Activated T-cell treated with anti-CD3 and anti-CD28 coated beads for 1 hour (primary cell): ENCODE measurements at regions not wholly inside any gene's neighbourhood (a gene's known extent, or its start where the extent isn't known, plus 50 kb on each side); places are given as distances from the start of the nearest gene placed in this dataset.
A peak's percentile ranks its signal among the peaks of the same experiment; 100 is the strongest.

Experiments used
- DNase-seq: peaks from one replicate; pipeline ENCODE4 v3.0.0-alpha.2; 2020; ENCODE audit warnings: low read depth

DNA sequence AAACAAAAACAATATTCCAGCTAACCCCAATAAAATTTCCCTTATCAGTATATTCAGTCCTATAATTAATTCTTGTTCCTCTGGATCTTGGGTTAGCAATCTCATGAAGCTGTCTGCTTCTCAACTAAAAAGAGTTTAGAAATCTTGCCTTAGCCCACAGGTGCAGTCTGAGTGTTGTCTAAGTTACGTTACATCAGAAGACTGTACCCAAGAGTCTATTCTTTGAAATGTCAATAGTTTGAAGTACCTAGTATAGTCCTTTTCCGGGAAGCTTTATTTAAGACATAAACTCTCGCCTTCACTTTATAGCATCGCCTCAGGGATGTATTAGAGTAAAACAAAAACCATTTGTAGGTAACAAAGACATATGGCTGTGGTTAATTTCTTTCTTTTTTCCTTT lies 465.1 kb downstream of the FUT8 start:
- DNase-seq = no peak

DNA sequence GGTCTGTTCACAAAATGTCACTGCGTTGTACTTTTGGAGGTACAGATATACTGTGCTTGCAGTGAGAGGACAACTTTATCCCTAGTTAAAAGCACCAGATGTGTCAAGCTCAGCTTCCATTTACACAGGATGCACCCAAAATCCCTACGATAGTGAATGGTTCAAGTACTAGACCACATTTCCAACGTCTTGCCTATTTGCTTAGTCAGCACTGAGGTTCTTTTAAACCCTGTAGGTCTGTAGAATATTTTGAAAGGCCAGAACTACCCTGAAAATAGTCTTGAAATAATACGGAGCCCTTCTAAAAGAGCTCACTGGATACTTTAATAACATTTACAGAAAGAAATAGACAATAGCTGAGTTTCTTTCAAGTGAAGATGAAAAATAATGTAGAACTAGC lies 466.1 kb downstream of the FUT8 start:
- no peak for DNase-seq

DNA sequence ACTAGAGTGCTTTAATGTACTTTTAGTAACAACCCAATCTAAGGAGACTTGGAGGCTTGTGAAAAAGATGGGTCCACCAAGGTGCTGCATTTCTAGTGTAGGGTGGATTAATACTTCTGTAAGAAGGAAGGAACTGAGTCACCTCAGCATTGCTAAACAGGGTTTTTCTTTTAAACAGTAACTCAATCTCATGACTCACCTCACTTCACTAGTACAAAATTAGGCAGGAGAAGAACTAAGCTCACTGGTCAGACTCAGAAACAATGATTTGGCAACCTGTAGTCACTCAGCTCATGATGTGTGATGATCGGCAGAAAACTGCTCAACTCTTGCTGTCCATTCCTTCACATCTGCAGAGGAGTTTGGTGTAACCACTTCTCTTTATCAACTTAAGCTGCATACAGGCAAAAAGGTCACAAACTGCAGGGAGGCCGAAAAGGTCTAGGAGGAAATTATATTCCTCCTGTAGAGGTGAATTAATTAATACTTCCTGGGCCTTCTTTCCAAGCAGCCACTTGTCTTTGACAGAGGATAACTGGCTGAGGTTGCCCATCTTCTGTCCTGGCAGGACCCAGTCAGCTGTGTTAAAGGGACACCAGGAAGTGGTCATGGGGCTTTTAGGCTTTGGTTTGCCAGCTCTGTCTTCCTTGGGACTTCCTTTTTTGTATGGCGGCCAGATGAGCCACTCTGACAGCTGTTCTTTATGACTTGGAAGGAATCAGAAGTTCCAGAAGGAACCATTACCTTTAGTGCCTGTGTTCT lies 466.9 kb downstream of the FUT8 start:
- no peak for DNase-seq

DNA sequence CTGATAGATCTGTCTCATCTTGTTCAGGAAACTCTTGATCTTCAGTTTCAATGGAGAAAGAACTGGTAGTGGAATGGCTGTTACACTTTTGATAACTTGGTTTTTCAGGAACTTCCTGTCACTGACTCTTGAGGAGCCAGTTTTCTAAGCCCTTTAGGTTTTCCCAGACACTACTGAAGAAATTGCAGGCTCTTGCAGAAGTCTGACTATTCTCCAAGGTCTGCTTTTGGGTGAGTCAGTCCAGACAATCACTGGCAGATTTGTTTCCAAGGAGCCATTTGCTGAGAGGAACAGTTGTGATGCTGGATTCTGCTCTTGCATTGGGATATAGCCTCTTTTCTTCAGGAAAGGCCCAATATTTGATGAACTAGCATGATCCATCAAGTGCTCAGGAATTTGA lies 468.0 kb downstream of the FUT8 start:
- DNase-seq = no peak

DNA sequence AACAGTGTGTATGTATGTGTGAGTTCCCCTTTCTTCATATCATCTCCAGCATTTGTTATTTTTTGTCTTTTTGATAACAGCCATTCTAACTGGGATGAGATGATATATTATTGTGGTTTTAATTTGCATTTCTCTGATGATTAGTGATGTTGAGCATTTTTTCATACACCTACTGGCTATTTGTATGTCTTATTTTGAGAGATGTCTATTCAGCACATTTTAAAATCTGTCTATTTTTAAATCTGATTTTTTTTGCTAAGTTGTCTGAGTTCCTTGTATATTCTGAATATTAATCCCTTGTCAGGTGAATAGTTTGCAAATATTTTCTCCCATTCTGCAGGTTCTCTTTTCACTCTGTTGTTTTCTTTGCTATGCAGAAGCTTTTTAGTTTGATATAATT lies 469.1 kb downstream of the FUT8 start:
- no peak for DNase-seq

DNA sequence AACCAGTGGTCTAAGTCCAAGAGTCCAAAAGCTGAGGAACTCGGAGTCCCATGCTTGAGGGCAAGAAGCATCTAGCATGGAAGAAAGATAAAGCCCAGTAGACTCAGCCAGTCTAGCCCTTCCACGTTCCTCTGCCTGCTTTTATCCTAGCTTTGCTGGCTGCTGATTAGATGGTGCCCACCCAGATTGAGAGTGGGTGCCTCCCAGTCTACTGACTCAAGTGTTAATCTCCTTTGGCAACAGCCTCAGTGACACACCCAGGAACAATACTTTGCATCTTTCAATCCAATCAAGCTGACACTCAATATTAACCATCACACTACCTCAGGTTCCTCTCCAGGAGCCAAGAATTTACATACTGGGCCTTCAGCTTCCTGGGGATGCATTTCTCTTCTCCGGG lies 476.1 kb downstream of the FUT8 start:
- no peak for DNase-seq

DNA sequence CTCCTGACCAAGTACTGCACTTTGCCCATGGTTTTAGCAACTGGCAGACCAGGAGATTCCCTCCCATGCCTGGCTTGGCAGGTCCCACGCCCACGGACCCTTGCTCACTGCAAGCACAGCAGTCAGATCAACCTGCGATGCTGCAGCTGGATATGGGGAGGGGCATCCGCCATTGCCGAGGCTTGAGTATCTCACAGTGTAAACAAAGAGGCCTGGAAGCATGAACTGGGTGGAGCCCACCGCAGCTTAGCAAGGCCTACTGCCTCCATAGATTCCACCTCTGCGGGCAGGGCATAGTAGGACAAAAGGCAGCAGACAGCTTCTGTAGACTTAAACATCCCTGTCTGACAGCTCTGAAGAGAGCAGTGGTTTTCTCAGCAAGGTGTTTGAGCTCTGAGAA lies 479.8 kb downstream of the FUT8 start:
- no peak for DNase-seq

DNA sequence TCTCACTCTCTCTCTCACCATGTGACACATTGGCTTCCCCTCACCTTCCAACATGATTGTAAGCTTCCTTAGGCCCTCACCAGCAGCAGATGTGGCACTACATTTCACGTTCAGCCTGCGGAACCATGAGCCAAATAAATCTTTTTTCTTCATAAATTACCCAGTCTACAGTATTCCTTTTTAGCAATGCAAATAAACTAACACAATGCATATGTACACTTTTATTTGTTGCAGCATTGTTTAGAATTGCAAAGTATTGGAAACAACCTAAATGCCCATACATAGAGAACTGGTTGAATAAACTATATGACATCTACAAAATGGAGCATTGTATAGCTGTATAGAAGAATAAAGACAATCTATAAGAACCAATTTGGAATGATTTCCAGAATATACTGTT lies 487.6 kb downstream of the FUT8 start:
- DNase-seq = no peak

DNA sequence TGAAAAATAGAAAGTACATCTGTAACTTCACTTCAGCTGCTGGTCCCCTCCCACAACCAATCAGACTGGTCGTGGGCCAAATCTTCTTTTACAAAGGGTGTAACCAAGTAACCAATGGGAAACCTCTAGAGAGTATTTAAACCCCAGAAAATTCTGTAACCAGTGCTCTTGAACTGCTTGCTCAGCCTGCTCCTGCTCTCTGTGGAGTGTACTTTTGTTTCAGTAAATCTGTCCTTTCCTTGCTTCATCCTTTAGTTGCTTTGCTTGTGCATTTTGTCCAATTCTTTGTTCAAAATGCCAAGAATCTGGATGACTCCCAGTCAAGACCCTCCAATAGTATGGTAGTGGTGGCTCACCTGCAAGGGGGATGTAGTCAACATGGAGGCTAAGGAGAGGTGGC lies 489.1 kb downstream of the FUT8 start:
- no peak for DNase-seq

DNA sequence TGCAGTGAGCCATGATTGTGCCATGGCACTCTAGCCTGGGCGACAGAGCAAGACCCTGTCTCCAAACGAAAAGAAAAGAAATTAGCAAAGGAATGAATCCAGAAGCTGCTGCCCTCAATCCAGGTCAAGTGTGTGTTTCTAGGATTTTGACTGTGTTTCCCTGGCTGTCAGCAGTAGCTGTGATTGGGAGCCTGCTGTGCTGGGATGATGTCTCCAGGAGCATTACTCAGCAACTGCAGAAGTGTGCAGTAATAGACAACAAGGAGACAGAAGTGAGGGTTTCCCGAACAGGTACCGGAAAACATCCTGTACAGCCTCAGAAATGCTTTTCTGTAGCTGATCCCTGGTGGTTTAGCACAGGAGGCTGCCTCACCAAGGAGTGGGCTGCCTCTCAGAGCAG lies 492.5 kb downstream of the FUT8 start:
- DNase-seq = no peak

DNA sequence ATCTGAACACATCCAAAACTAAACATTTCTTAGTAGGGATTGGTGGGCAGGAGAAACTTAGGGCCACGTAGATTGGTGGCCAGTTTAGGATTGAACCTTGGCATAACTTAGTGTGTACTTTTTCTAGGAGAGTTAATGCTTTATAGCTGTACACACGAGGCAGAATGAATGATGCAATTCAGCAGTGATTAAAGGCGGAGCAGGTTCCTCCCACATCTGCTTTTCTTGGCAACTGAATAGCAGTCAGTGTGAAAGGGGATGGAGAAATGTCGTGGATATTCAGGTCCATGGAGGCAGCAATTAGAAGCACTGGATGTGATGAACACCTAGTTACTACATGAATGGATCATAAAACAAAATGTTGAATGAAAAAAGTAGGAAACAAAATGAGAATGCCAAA lies 493.8 kb downstream of the FUT8 start:
- DNase-seq = no peak

DNA sequence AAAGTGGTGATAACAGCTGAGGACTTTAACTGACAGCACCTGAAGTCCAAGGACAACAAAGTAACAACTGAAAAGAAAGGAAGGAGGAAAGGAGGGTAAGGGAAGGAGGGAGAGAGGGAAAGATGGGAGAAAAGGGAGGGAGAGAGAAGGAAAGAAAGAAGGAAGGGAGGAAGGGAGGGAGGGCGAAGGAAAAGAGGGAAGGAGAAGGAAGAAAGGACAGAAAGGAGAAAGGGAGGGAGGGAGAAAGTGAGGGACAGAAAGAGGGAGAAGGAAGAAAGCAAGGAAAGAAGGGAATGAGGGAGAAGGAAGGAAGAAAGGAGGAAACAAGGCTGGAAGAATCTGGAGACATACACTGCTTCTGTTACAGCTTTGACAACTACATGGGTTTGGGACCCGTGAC lies 494.4 kb downstream of the FUT8 start:
- no peak for DNase-seq

DNA sequence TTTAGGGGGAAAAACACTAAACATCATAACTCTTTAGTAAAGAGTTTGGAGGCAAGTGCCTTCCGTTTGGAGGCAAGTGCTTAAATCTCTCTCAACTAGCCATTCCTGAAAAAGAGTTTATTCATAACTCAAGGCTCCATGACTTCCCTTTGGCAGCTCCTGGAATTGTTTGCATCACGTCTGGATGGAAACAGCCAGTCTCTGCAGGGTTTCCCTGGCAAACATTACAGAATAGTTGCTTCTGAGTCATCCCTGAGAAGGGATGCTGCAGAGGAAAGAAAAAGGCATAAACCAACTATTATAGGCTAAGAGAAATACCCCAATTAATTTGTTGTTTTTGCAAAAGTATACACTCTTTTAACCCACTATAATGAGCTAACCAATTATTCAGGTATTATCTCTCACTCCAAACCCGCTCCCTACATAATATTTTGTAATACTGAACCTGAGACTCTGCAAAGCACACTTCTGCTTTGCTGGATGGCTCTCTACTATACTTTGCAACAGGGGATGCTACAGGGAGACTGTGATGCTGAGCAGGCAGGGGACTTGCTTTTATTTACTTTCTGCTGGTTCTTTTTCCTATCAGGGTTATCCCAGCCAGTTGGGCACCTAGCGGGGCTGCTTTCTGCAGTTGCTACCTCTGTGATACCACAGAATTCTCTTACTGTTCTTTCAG lies 497.7 kb downstream of the FUT8 start:
- DNase-seq = no peak

DNA sequence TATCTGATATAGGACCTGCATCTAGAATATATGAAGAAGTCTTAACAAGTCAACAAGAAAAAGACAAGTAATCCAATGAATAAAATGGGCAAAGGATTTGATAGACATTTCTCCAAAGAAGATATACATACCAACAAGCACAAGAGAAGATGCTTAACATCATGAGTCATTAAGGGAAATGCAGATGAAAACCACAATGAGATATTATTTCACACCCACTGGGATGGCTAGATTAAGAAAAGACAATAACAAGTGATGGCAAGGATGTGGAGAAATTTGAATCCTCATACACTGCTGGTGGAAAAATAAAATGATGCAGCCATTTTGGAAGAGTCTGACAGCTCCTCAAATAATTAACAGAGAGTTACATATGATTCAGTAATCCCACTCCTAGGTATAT lies 502.6 kb downstream of the FUT8 start:
- DNase-seq = no peak

DNA sequence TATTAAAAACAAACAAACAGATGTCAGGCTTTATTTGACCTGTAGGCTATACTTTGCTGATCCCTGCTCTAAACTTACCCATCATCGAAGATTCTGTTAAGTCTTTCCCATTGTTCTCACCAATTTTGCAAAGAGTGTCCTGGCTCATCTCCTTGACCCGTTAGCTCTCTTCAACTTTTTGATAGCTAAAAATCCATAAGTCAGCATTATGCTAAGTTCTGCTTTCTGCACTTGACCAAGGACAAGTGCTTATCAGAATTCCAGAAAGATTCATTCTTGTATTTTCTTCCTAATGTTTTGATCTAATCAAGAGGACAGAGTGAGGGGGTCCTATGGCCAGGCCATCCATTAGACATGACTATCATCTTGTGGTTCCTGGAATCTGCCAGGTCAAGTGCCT lies 503.5 kb downstream of the FUT8 start:
- no peak for DNase-seq

DNA sequence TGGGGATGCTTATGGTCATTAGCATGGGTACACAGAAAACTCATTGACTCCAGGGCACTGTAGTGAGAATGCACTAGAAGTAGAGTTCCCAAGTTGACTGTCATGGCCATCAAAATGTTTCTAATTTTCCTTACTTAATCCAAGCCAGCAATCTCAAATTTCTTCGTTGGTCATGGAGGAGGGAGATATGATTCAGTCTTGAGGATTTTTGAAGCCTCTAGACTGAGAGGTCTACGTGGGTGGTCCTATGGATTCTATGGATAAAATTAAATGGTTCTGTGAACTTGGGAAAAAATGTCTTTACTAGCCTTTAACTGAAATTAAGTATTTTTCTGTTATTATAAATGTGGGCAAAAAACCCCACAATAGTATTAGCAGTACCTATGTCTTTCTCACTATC lies 508.5 kb downstream of the FUT8 start:
- no peak for DNase-seq

DNA sequence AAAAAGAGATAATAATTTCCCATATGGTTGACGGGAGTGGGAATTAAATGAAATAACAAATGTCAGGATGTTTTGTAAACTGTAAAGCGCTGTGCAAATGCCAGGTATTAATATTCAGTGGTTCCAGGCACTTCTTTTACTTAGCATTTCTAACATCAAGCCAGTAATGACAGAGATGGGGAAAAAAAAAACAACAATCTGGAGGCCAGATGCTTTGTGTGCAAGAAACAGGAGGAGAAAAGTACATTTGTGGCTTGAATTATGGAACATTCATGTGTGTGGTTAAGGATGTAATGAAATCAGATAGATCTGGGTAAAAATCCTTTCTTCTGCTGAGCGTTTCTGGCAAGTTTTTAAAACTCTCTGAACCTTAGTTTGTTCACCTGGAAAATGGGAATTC lies 509.6 kb downstream of the FUT8 start:
- DNase-seq = no peak

DNA sequence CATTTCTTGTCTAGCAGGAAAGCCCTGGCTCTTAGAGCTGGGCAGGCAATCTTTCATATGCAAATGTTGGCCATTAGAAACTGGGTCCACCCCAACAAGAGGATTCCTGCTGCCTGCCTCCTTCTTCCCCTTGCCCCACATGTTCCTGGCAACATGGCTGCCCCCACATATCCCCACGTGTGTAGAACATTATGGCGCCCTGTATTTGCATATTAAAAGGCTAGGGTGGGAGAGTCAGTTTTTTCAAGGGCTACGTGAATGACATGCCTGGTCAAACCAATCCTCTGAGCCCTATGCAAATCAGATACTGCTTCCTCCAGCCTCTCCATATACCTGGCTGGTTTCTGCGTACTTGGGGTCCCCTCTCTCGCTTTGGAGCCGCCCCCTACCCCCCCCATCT lies 514.0 kb downstream of the FUT8 start:
- DNase-seq = no peak

DNA sequence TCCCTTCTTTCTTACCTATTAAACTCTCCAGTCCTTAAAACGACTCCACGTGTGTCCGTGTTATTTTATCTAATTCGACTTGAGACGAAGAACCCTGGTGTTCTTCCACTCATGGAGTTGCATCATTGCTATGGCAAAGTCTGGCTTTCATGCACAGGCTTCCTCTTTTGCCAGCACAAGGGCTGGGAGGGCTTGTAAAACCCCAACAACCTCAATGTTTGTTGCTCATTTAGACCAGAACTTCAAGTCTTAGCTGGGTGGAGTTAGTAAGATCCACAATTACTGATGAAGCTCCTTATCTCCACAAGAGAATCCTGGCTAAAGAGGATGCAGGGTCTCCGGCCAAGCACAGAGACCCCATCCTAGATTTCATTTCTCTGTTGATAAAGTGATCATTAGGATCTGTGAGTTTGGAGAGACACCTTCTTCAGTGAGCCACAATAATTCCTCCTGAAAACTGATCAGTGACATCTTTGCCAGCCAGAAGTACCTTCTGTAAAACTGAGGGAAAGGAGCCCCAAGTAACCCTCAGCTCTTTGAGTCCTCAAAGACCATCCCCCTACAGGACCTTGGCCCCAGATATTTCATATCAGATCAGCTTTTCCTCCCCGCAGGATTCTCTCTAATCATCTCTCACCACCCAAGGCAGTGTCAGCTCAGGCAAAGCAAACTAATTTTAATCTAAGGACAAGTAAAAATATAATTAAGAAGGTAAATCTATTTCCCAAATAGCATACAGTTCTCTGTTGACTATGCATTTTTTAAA lies 514.6 kb downstream of the FUT8 start:
- no peak for DNase-seq

DNA sequence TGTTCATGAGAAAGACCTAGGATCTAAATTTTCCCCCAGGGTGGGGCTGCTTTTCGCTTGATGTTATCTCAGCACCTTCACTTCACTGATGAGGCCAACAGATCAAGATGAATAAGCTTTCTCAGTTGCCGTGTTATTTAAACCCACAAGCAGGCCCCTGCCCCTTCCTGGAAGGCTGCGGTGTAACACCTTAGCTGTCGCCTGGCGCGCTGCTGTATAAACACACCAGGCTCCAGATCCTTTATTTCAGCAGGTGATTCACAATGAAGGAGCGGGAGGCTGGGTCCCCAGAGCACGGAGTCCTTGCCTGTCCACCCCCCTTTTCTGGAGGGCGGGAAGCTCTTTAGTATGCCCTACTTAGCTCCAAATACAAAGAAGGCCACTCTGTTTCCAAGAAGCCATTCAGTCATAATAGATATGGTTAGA lies 515.4 kb downstream of the FUT8 start:
- DNase-seq = peak; percentile 56

DNA sequence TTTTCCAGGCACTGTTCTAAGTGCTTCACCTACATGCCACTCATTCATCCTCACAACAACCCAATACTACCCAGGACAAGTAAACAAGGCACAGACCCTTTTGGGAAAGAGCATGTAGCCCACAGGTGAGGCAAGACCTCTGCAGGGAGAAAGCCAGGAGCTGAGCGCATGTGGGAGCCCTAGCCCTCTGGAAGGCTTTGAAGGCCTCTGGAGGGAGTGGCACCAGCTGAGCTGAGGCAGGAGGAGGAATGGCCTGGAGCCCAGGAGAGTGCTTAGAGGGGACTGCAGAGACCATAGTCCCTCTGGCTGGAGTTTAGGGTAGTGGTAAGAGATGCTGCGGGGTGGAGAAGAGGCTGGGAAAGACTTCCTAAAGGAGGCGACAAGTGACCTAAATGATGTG lies 516.5 kb downstream of the FUT8 start:
- DNase-seq = no peak

DNA sequence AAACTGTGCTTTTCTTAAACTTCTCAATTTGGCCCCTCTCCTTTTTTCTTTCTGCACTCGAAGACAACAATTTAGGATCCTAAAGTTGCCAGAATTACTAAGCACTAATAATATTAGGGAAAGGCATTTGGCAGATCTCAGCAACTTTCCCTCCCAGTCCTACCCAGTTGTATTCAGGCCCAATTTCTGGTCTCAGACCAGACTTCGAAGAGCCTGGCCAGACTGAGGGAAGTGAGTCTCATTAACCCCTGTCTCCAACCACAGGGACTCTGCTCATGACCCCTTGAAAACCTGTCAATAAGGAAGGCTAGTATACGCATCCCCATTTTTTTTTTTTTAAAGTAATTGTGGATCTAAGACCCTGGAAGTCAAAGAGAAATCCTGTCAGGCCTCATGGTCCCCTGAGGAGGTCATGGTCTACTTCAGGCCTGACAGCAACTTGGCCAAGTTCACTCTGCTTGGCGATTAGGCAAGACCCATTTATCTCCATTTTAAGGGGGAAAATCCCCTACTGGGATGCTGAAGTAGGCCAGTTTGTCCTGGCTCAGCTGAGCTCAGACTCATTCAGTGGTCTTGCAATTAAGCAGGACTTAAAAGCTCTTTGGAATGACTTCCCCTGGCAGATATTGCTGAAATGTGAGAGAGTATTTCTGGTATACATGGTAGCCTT lies 521.0 kb downstream of the FUT8 start:
- no peak for DNase-seq

DNA sequence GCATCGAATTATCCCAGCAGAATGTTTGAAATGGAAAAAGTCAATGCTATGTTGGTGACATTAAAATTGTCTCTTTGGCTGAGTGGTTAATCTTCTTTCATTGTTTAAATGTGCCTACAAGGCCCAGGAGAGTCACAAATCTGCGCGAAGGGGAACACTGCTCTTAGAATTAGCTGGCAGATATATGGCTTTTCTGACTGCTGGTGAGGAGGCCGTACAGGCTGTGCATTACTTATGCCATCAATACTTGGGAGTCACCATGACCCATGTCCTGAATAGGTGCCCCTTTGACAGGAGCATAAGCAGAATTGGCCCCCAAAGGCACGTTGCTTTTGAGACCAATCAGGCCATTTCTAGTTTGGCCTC lies 521.5 kb downstream of the FUT8 start:
- no peak for DNase-seq
